K562 (cell line): ENCODE measurements at regions not wholly inside any gene's neighbourhood (a gene's known extent, or its start where the extent isn't known, plus 50 kb on each side); places are given as distances from the start of the nearest gene placed in this dataset.

ENCODE experiments used
- ATAC-seq: fragments of 200-7000 bp; cut with Tn5 transposase; 3 replicates; pipeline ENCODE4 v1.9.1; 2020; ENCODE audit warnings: moderate library complexity
- BruUV-seq: library from RNA; stranded (reverse); fragments of 400-500 nt; replicated peaks from 2 replicates; lab custom pipeline; 2021; lab: Mats Ljungman, UMichigan
- CTCF ChIA-PET: fragments of 300-600 bp; formaldehyde crosslinking; extraction: SDS; loops from one replicate; lab custom pipeline; 2021; ENCODE audit warnings: low intra/inter-chr PET ratio; lab: Yijun Ruan, JAX
- POLR2A ChIA-PET: fragments of 300-600, 350-650 bp; sonication (Branson Sonifier 250); formaldehyde crosslinking; extraction: SDS; loops from one replicate; lab custom pipeline; 2021; ENCODE audit warnings: antibody characterized with exemption, inconsistent platforms; lab: Yijun Ruan, JAX
- DNase-seq, 4 experiments: peaks; one replicate each; pipeline versions ENCODE4 v3.0.0 to v3.0.0-alpha.2; 2011 to 2018; ENCODE audit warnings: low spot score in 3 of 4, mixed read lengths in 3 of 4; ENCODE audit errors: extremely low read depth in 1 of 4
- FAIRE-seq: peaks from 2 replicates; lab custom pipeline; 2011; peaks lifted over from hg19 to GRCh38; lab: Jason Lieb, UNC
- H2AFZ ChIP-seq: 2 replicates; pipeline ENCODE4 v1.6.0; 2011; ENCODE audit warnings: low read depth, low read length, control low read depth, inconsistent platforms
- H3K27ac ChIP-seq: fragments of 200-600 bp; 3 replicates; pipeline ENCODE4 v1.8.0; 2011; ENCODE audit warnings: low read depth, mild to moderate bottlenecking, control low read depth, inconsistent platforms, low read length, moderate library complexity, mixed read lengths; ENCODE audit errors: extremely low read depth
- H3K27me3 ChIP-seq, 2 experiments: fragments of 300-600 bp in 1 of 2; 2 replicates in 1 of 2; 3 replicates in 1 of 2; pipeline versions ENCODE4 v1.6.0 to v1.8.0; 2011; ENCODE audit warnings: inconsistent platforms in 2 of 2, low read length in 2 of 2, mild to moderate bottlenecking in 1 of 2, mixed read lengths in 1 of 2, moderate library complexity in 1 of 2; ENCODE audit not compliant: control insufficient read depth in 2 of 2, insufficient read depth in 2 of 2
- H3K36me3 ChIP-seq: fragments of 300-600 bp; 3 replicates; pipeline ENCODE4 v1.8.0; 2011; ENCODE audit warnings: mild to moderate bottlenecking, low read length, inconsistent platforms; ENCODE audit not compliant: control insufficient read depth, insufficient read depth
- H3K4me1 ChIP-seq, 2 experiments: fragments of 200-600 bp in 1 of 2; replicated peaks in 1 of 2; 2 replicates in 1 of 2; 3 replicates in 1 of 2; pipeline versions ENCODE4 v1.5.1 to v1.8.0; 2011; ENCODE audit warnings: inconsistent platforms in 2 of 2, low read length in 2 of 2, mild to moderate bottlenecking in 1 of 2, mixed read lengths in 1 of 2, moderate library complexity in 1 of 2; ENCODE audit not compliant: control insufficient read depth in 2 of 2, insufficient read depth in 2 of 2
- H3K4me2 ChIP-seq: 2 replicates; pipeline ENCODE4 v1.6.1; 2011; ENCODE audit warnings: low read length, control low read depth, inconsistent platforms, mixed read lengths; ENCODE audit not compliant: insufficient read depth
- H3K4me3 ChIP-seq: fragments of 200-600 bp; sonication (generic), shearing (Covaris generic); 2 replicates; pipeline ENCODE4 v1.5.1; 2016; ENCODE audit warnings: control low read depth, inconsistent platforms
- H3K79me2 ChIP-seq: fragments of 200-600 bp; 3 replicates; pipeline ENCODE4 v1.8.0; 2011; ENCODE audit warnings: low read length, inconsistent platforms; ENCODE audit not compliant: control insufficient read depth, insufficient read depth
- H3K9ac ChIP-seq, 2 experiments: 2 replicates each; pipeline versions ENCODE4 v1.6.0 to v1.6.1; 2011; ENCODE audit warnings: low read depth in 2 of 2, low read length in 2 of 2, control low read depth in 1 of 2, inconsistent platforms in 1 of 2, mild to moderate bottlenecking in 1 of 2, mixed read lengths in 1 of 2; ENCODE audit not compliant: insufficient read depth in 1 of 2
- H3K9me1 ChIP-seq: one replicate; pipeline ENCODE4 v1.6.0; 2011; ENCODE audit warnings: inconsistent platforms, mild to moderate bottlenecking, low read length, moderate library complexity; ENCODE audit not compliant: control insufficient read depth, insufficient read depth
- H3K9me3 ChIP-seq: replicated peaks from 2 replicates; pipeline ENCODE4 v1.5.1; 2011; ENCODE audit warnings: low read depth, low read length, inconsistent platforms; ENCODE audit not compliant: control insufficient read depth, insufficient read depth
- H4K20me1 ChIP-seq: replicated peaks from 2 replicates; pipeline ENCODE4 v1.6.1; 2011; ENCODE audit warnings: low read length, inconsistent platforms, mixed read lengths; ENCODE audit not compliant: control insufficient read depth, insufficient read depth
- CBX2 ChIP-seq: fragments of 200-600 bp; sonication (generic); IDR thresholded peaks from one replicate; pipeline ENCODE4 v1.6.1; 2012; ENCODE audit warnings: mild to moderate bottlenecking, low read length, inconsistent platforms; ENCODE audit not compliant: insufficient read depth, poor library complexity, severe bottlenecking
- CCAR2 ChIP-seq: fragments of 200-400 bp; formaldehyde crosslinking; IDR thresholded peaks from 2 replicates; pipeline ENCODE4 v1.6.1; 2017; ENCODE audit warnings: mild to moderate bottlenecking, low read depth, low read length
- CTBP1 ChIP-seq: fragments of 450-650 bp; IDR thresholded peaks from 2 replicates; pipeline ENCODE4 v1.6.1; 2016; ENCODE audit warnings: borderline replicate concordance
- DIDO1 ChIP-seq: fragments of 450-650 bp; IDR thresholded peaks from 2 replicates; pipeline ENCODE4 v1.6.1; 2016; ENCODE audit warnings: low read depth, missing biosample characterization, missing genetic modification characterization
- ELF1 ChIP-seq: fragments of 200-800 bp; sonication (Bioruptor generic); IDR thresholded peaks from 2 replicates; pipeline ENCODE4 v1.6.1; 2016; ENCODE audit warnings: missing genetic modification characterization, missing compliant biosample characterization
- KAT8 ChIP-seq: fragments of 450-650 bp; IDR thresholded peaks from 2 replicates; pipeline ENCODE4 v1.6.1; 2016; ENCODE audit warnings: low read depth, mild to moderate bottlenecking
- MAFF ChIP-seq: IDR thresholded peaks from 2 replicates; pipeline ENCODE4 v1.6.1; 2012; ENCODE audit warnings: low read length, improper control_type of control experiment
- MCM7 ChIP-seq, 2 experiments: fragments of 450-650 bp; IDR thresholded peaks; 2 replicates each; pipeline ENCODE4 v1.6.1; 2016 to 2018
- MTA3 ChIP-seq: fragments of 450-650 bp; formaldehyde crosslinking; IDR thresholded peaks from 2 replicates; pipeline ENCODE4 v1.6.1; 2017; ENCODE audit warnings: mild to moderate bottlenecking, borderline replicate concordance
- NCOA1 ChIP-seq: fragments of 450-650 bp; IDR thresholded peaks from 2 replicates; pipeline ENCODE4 v1.6.1; 2016; ENCODE audit warnings: low read depth
- NUFIP1 ChIP-seq: fragments of 450-650 bp; IDR thresholded peaks from 2 replicates; pipeline ENCODE4 v1.6.1; 2018; ENCODE audit not compliant: partially characterized antibody
- PHB2 ChIP-seq: fragments of 450-650 bp; IDR thresholded peaks from 2 replicates; pipeline ENCODE4 v1.6.1; 2017; ENCODE audit warnings: low read depth
- TCF7L2 ChIP-seq: fragments of 150-350 bp; IDR thresholded peaks from 2 replicates; pipeline ENCODE4 v1.6.1; 2016; ENCODE audit warnings: low read depth, mild to moderate bottlenecking, low read length, moderate library complexity
- ZNF408 ChIP-seq: fragments of 250-450 bp; sonication (Bioruptor Pico); IDR thresholded peaks from 2 replicates; pipeline ENCODE4 v1.4.0; 2020; ENCODE audit warnings: low read depth, mild to moderate bottlenecking, moderate library complexity
- WGBS: fragments of 100-300 bp; shearing (Covaris generic); methylation state at CpG from one replicate; pipeline ENCODE4 v1.1.6; 2016; ENCODE audit warnings: low coverage, mixed read lengths; ENCODE audit not compliant: insufficient coverage; ENCODE audit errors: missing lambda C conversion rate; 5-methylcytosine and 5-hydroxymethylcytosine counted together
- in situ Hi-C: fragments of 300-500 bp; cut with MboI; formaldehyde crosslinking; loops from 4 replicates; pipeline ENCODE4 v1.15.0; 2018; ENCODE audit warnings: inconsistent platforms, mixed read lengths
- intact Hi-C: fragments of 100-400 bp; cut with micrococcal nuclease; formaldehyde crosslinking; loops from 2 replicates; pipeline ENCODE4 v1.14.2; 2022
- TF ChIP-seq, protein P1 (sequence below): sonication (generic); formaldehyde crosslinking; IDR thresholded peaks from 2 replicates; pipeline ENCODE4 v1.8.1; 2022; ENCODE audit warnings: missing genetic modification reagents
- TF ChIP-seq, protein P2 (sequence below): fragments of 250-450 bp; sonication (Bioruptor Pico); IDR thresholded peaks from 2 replicates; pipeline ENCODE4 v1.5.0; 2021
- TF ChIP-seq, protein P3 (sequence below): sonication (generic); formaldehyde crosslinking; IDR thresholded peaks from 2 replicates; pipeline ENCODE4 v1.4.0; 2020; ENCODE audit warnings: mild to moderate bottlenecking, missing genetic modification reagents
- TF ChIP-seq, protein P4 (sequence below): fragments of 250-450 bp; sonication (Bioruptor Pico); IDR thresholded peaks from 2 replicates; pipeline ENCODE4 v1.5.0; 2021
- TF ChIP-seq, protein P5 (sequence below): fragments of 450-650 bp; IDR thresholded peaks from 2 replicates; pipeline ENCODE4 v1.6.1; 2016; ENCODE audit warnings: low read depth, mild to moderate bottlenecking, moderate library complexity

DNA sequence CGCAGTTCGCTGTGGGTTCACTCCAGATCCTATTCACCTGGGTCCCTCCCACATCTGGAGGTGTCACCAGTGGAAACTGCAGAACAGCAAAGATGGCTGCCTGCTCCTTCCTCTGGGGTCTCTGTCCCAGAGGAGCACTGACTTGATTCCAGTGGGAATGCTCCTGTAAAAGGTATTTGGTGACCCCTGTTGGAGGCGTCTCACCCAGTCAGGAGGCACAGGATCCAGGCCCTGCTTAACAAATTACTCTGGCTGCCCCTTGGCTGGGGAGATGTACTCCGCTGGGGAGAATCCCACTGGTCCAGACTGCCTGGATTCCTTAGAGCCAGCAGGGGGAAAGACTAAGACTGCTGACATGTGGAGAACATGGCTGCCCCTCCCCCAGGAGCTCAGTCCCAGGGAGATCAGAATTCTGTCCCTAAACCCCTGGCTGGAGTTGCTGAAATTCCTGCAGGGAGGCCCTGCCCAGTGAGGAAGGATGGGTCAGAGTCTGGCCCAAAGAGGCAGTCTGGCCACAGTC lies 483.0 kb downstream of the CBLN4 start:
- CTCF ChIA-PET = no interaction called here
- H3K4me2 ChIP-seq = no peak overlapping the region
- H3K9me3 ChIP-seq = no peaks in the 10 kb centered on the region; the same call in 1 of the 2 replicates
- no peak for FAIRE-seq
- WGBS = 0% methylated on average over 3 of the region's 4 CpGs
- TF ChIP-seq DIDO1 (tag) = no peak
- TF ChIP-seq, protein P1, sequence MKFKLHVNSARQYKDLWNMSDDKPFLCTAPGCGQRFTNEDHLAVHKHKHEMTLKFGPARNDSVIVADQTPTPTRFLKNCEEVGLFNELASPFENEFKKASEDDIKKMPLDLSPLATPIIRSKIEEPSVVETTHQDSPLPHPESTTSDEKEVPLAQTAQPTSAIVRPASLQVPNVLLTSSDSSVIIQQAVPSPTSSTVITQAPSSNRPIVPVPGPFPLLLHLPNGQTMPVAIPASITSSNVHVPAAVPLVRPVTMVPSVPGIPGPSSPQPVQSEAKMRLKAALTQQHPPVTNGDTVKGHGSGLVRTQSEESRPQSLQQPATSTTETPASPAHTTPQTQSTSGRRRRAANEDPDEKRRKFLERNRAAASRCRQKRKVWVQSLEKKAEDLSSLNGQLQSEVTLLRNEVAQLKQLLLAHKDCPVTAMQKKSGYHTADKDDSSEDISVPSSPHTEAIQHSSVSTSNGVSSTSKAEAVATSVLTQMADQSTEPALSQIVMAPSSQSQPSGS = no peak
- TF ChIP-seq NCOA1 = no peak
- no peak for TF ChIP-seq CBX2
- TF ChIP-seq ZNF408 (CRISPR knock-in tag) = no peak
- no peak for TF ChIP-seq CCAR2
- TF ChIP-seq, protein P2, sequence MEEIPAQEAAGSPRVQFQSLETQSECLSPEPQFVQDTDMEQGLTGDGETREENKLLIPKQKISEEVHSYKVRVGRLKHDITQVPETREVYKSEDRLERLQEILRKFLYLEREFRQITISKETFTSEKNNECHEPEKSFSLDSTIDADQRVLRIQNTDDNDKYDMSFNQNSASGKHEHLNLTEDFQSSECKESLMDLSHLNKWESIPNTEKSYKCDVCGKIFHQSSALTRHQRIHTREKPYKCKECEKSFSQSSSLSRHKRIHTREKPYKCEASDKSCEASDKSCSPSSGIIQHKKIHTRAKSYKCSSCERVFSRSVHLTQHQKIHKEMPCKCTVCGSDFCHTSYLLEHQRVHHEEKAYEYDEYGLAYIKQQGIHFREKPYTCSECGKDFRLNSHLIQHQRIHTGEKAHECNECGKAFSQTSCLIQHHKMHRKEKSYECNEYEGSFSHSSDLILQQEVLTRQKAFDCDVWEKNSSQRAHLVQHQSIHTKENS (CRISPR knock-in tag) = no peak
- TF ChIP-seq NUFIP1 = no peak
- no peak for TF ChIP-seq PHB2
- TF ChIP-seq MCM7 (IDR thresholded peaks at IDR 0.05) = no peak
- no peak for TF ChIP-seq TCF7L2
- TF ChIP-seq ELF1 (tag) = no peak
- no peak for TF ChIP-seq MTA3
- TF ChIP-seq, protein P3, sequence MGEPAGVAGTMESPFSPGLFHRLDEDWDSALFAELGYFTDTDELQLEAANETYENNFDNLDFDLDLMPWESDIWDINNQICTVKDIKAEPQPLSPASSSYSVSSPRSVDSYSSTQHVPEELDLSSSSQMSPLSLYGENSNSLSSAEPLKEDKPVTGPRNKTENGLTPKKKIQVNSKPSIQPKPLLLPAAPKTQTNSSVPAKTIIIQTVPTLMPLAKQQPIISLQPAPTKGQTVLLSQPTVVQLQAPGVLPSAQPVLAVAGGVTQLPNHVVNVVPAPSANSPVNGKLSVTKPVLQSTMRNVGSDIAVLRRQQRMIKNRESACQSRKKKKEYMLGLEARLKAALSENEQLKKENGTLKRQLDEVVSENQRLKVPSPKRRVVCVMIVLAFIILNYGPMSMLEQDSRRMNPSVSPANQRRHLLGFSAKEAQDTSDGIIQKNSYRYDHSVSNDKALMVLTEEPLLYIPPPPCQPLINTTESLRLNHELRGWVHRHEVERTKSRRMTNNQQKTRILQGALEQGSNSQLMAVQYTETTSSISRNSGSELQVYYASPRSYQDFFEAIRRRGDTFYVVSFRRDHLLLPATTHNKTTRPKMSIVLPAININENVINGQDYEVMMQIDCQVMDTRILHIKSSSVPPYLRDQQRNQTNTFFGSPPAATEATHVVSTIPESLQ (CRISPR knock-in tag) = no peak
- TF ChIP-seq, protein P4, sequence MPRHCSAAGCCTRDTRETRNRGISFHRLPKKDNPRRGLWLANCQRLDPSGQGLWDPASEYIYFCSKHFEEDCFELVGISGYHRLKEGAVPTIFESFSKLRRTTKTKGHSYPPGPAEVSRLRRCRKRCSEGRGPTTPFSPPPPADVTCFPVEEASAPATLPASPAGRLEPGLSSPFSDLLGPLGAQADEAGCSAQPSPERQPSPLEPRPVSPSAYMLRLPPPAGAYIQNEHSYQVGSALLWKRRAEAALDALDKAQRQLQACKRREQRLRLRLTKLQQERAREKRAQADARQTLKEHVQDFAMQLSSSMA (CRISPR knock-in tag) = no peak
- no peak for TF ChIP-seq KAT8
- TF ChIP-seq MAFF = no peak
- no peak for TF ChIP-seq CTBP1
- TF ChIP-seq, protein P5, sequence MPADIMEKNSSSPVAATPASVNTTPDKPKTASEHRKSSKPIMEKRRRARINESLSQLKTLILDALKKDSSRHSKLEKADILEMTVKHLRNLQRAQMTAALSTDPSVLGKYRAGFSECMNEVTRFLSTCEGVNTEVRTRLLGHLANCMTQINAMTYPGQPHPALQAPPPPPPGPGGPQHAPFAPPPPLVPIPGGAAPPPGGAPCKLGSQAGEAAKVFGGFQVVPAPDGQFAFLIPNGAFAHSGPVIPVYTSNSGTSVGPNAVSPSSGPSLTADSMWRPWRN = no peak
- H3K4me1 ChIP-seq = no peaks in the 10 kb centered on the region
- in situ Hi-C loops (no loop called here), intact Hi-C loops (no loop called here)
- no peaks in the 10 kb centered on the region for H3K79me2 ChIP-seq
- DNase-seq = no peak
- no peak overlapping the region for H3K4me3 ChIP-seq
- no peaks in the 10 kb centered on the region for H4K20me1 ChIP-seq
- no peaks in the 10 kb centered on the region for H3K9me1 ChIP-seq
- no peak for ATAC-seq
- H3K36me3 ChIP-seq = no peaks in the 10 kb centered on the region
- no peak overlapping the region for H2AFZ ChIP-seq
- POLR2A ChIA-PET = no interaction called here
- no peaks in the 10 kb centered on the region for H3K27me3 ChIP-seq
- no TSS peak for BruUV-seq
- no peak overlapping the region for H3K9ac ChIP-seq
- no peak overlapping the region for H3K27ac ChIP-seq
